SK-N-SH (cell line): ENCODE measurements at regions not wholly inside any gene's neighbourhood (a gene's known extent, or its start where the extent isn't known, plus 50 kb on each side); places are given as distances from the start of the nearest gene placed in this dataset.

ENCODE experiments used
- MAX ChIP-seq: IDR thresholded peaks from 2 replicates; pipeline ENCODE4 v1.4.0; 2012; ENCODE audit warnings: low read depth
- NRF1 ChIP-seq: IDR thresholded peaks from 2 replicates; pipeline ENCODE4 v1.6.1; 2012; ENCODE audit warnings: low read depth, mild to moderate bottlenecking, low read length

GRCh38 chr11:129576652-129577051 is 201.0 kb downstream of the BARX2 start:
- TF ChIP-seq NRF1 (no peak), MAX (no peak)
